ENCODE measurements at regions not wholly inside any gene's neighbourhood (a gene's known extent, or its start where the extent isn't known, plus 50 kb on each side); places are given as distances from the start of the nearest gene placed in this dataset.

DNA sequence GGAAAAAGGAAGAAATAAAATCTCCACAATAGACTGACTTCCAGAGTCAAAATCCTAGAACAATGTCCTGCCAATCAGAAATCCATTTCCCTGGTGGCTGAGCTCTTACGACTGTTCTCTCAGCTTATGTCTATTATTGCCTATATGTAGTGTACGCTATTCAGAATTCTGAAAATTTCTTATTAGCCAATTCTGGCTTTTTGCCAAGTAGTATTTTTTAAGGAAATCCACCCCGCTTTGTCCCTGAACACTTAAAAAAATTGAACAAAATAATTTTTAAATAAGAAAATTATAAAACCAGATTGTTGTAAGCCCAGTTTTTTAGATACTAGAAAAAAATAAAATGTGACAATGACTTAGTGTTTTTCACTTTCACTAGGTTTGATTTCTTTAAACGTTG lies 143.0 kb downstream of the KCNA5 start:
- TF ChIP-seq, protein P1, sequence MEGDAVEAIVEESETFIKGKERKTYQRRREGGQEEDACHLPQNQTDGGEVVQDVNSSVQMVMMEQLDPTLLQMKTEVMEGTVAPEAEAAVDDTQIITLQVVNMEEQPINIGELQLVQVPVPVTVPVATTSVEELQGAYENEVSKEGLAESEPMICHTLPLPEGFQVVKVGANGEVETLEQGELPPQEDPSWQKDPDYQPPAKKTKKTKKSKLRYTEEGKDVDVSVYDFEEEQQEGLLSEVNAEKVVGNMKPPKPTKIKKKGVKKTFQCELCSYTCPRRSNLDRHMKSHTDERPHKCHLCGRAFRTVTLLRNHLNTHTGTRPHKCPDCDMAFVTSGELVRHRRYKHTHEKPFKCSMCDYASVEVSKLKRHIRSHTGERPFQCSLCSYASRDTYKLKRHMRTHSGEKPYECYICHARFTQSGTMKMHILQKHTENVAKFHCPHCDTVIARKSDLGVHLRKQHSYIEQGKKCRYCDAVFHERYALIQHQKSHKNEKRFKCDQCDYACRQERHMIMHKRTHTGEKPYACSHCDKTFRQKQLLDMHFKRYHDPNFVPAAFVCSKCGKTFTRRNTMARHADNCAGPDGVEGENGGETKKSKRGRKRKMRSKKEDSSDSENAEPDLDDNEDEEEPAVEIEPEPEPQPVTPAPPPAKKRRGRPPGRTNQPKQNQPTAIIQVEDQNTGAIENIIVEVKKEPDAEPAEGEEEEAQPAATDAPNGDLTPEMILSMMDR (IDR thresholded peaks at IDR 0.05) = no peak
- no peak for TF ChIP-seq POLR2A (IDR thresholded peaks at IDR 0.05)
